Tongue (tissue), 1 donor: ENCODE measurements at regions not wholly inside any gene's neighbourhood (a gene's known extent, or its start where the extent isn't known, plus 50 kb on each side); places are given as distances from the start of the nearest gene placed in this dataset.

Experiments used
- DNase-seq: peaks from one replicate; pipeline ENCODE4 v3.0.0-alpha.2; 2015

- DNase-seq = no peak
Measured at GRCh38 chr9:109549386-109549785, 51.3 kb upstream of the PTPN3 start.

GRCh38 chr9:109551651-109552050 is 53.5 kb upstream of the PTPN3 start:
- no peak for DNase-seq

GRCh38 chr9:109555215-109555614 is 57.1 kb upstream of the PTPN3 start:
- no peak for DNase-seq

- peak; percentile 27 for DNase-seq
Measured at GRCh38 chr9:109556061-109556460, 58.0 kb upstream of the PTPN3 start.

GRCh38 chr9:109556786-109557185 is 58.7 kb upstream of the PTPN3 start:
- DNase-seq = no peak

- DNase-seq = no peak
Measured at GRCh38 chr9:109557481-109557880, 59.4 kb upstream of the PTPN3 start.

GRCh38 chr9:109558718-109559151 is 60.6 kb upstream of the PTPN3 start:
- DNase-seq = no peak

GRCh38 chr9:109560470-109561132 is 62.5 kb upstream of the PTPN3 start:
- no peak for DNase-seq

- no peak for DNase-seq
Measured at GRCh38 chr9:109561137-109561536, 63.0 kb upstream of the PTPN3 start.

- no peak for DNase-seq
Measured at GRCh38 chr9:109568089-109568488, 70.0 kb upstream of the PTPN3 start.

GRCh38 chr9:109568568-109569210 is 70.6 kb upstream of the PTPN3 start:
- DNase-seq = peak; percentile 34

GRCh38 chr9:109574061-109574882 is 76.2 kb upstream of the PTPN3 start:
- peak; percentile 89 for DNase-seq

GRCh38 chr9:109576762-109577161 is 78.7 kb upstream of the PTPN3 start:
- no peak for DNase-seq

- DNase-seq = no peak
Measured at GRCh38 chr9:109579191-109579948, 81.3 kb upstream of the PTPN3 start.

GRCh38 chr9:109582386-109582785 is 84.3 kb upstream of the PTPN3 start:
- no peak for DNase-seq

GRCh38 chr9:109584205-109584604 is 86.1 kb upstream of the PTPN3 start:
- no peak for DNase-seq

- DNase-seq = no peak
Measured at GRCh38 chr9:109585796-109586195, 87.7 kb upstream of the PTPN3 start.

- DNase-seq = no peak
Measured at GRCh38 chr9:109586993-109587392, 88.9 kb upstream of the PTPN3 start.

GRCh38 chr9:109588415-109588814 is 90.3 kb upstream of the PTPN3 start:
- no peak for DNase-seq

- no peak for DNase-seq
Measured at GRCh38 chr9:109590966-109591365, 92.9 kb upstream of the PTPN3 start.

- no peak for DNase-seq
Measured at GRCh38 chr9:109591691-109592090, 93.6 kb upstream of the PTPN3 start.

GRCh38 chr9:109593612-109594011 is 95.5 kb upstream of the PTPN3 start:
- no peak for DNase-seq

GRCh38 chr9:109597496-109597895 is 99.4 kb upstream of the PTPN3 start:
- DNase-seq = no peak
